Testis (tissue), 2 donors: ENCODE measurements at regions not wholly inside any gene's neighbourhood (a gene's known extent, or its start where the extent isn't known, plus 50 kb on each side); places are given as distances from the start of the nearest gene placed in this dataset.

Experiments used
- CTCF ChIP-seq, 3 experiments: fragments of 450-650 bp in 2 of 3; fragments of 200-600 bp in 1 of 3; sonication (generic) in 1 of 3; IDR thresholded peaks; one replicate each; pipeline ENCODE4 v1.5.1; 2016 to 2019; ENCODE audit warnings: antibody characterized with exemption in 3 of 3, mild to moderate bottlenecking in 2 of 3, moderate library complexity in 1 of 3
- POLR2A ChIP-seq: fragments of 450-650 bp; IDR thresholded peaks from one replicate; pipeline ENCODE4 v1.6.1; 2017; ENCODE audit warnings: antibody characterized with exemption, mild to moderate bottlenecking, moderate library complexity

GRCh38 chr2:107743274-107743673 is 83.4 kb upstream of the RGPD4 start:
- TF ChIP-seq POLR2A (no peak), CTCF (IDR thresholded peaks at IDR 0.05) (no peak)
